NCI-H187 (cell line): ENCODE measurements at regions not wholly inside any gene's neighbourhood (a gene's known extent, or its start where the extent isn't known, plus 50 kb on each side); places are given as distances from the start of the nearest gene placed in this dataset.

ENCODE experiments used
- DNase-seq, 2 experiments: peaks; one replicate each; lab custom pipeline; 2025; lab: John Stamatoyannopoulos, UW

- DNase-seq = no peak
Measured at GRCh38 chr12:66852091-66852490, 173.2 kb upstream of the GRIP1 start.

- DNase-seq = no peak
Measured at GRCh38 chr12:66852765-66853164, 173.9 kb upstream of the GRIP1 start.

- no peak for DNase-seq
Measured at GRCh38 chr12:66859751-66860440, 181.0 kb upstream of the GRIP1 start.

GRCh38 chr12:66860752-66861750 is 182.2 kb upstream of the GRIP1 start:
- peak in 1 of 2 experiments; percentile 9 for DNase-seq

GRCh38 chr12:66862356-66862985 is 183.6 kb upstream of the GRIP1 start:
- DNase-seq = no peak

- DNase-seq = no peak
Measured at GRCh38 chr12:66863276-66863675, 184.4 kb upstream of the GRIP1 start.

GRCh38 chr12:66877925-66878324 is 199.0 kb upstream of the GRIP1 start:
- DNase-seq = no peak

- no peak for DNase-seq
Measured at GRCh38 chr12:66879409-66879808, 200.5 kb upstream of the GRIP1 start.

GRCh38 chr12:66881386-66881785 is 202.5 kb upstream of the GRIP1 start:
- no peak for DNase-seq

- no peak for DNase-seq
Measured at GRCh38 chr12:66884091-66884490, 205.2 kb upstream of the GRIP1 start.

- no peak for DNase-seq
Measured at GRCh38 chr12:66885115-66885875, 206.4 kb upstream of the GRIP1 start.

GRCh38 chr12:66896797-66897196 is 217.9 kb upstream of the GRIP1 start:
- no peak for DNase-seq

- DNase-seq = no peak
Measured at GRCh38 chr12:66898700-66899469, 220.0 kb upstream of the GRIP1 start.

- DNase-seq = no peak
Measured at GRCh38 chr12:66899588-66899987, 220.7 kb upstream of the GRIP1 start.

GRCh38 chr12:66900616-66901015 is 221.7 kb upstream of the GRIP1 start:
- DNase-seq = no peak

- no peak for DNase-seq
Measured at GRCh38 chr12:66901138-66901932, 222.5 kb upstream of the GRIP1 start.

GRCh38 chr12:66902020-66902419 is 223.1 kb upstream of the GRIP1 start:
- DNase-seq = no peak

- no peak for DNase-seq
Measured at GRCh38 chr12:66903782-66904396, 225.0 kb upstream of the GRIP1 start.

- DNase-seq = no peak
Measured at GRCh38 chr12:66905201-66905600, 226.3 kb upstream of the GRIP1 start.
